GM21367 (cell line): ENCODE measurements at regions not wholly inside any gene's neighbourhood (a gene's known extent, or its start where the extent isn't known, plus 50 kb on each side); places are given as distances from the start of the nearest gene placed in this dataset.

ENCODE experiments used
- ATAC-seq: cut with Tn5 transposase; IDR thresholded peaks from one replicate; pipeline ENCODE4 v1.9.1; 2021; ENCODE audit not compliant: unreplicated experiment

GRCh38 chr2:23132823-23133595 lies 252.0 kb upstream of the KLHL29 start:
- no peak for ATAC-seq

GRCh38 chr2:23134726-23135125 lies 250.3 kb upstream of the KLHL29 start:
- no peak for ATAC-seq

GRCh38 chr2:23135481-23136100 lies 249.4 kb upstream of the KLHL29 start:
- ATAC-seq, result no peak

GRCh38 chr2:23137166-23137565 lies 247.8 kb upstream of the KLHL29 start:
- ATAC-seq, result no peak

- ATAC-seq, result no peak
Observed at GRCh38 chr2:23138701-23139100, 246.3 kb upstream of the KLHL29 start.

- ATAC-seq, result no peak
Observed at GRCh38 chr2:23145460-23145859, 239.5 kb upstream of the KLHL29 start.

- no peak for ATAC-seq
Observed at GRCh38 chr2:23146011-23146410, 239.0 kb upstream of the KLHL29 start.

GRCh38 chr2:23148342-23148741 lies 236.6 kb upstream of the KLHL29 start:
- ATAC-seq, result no peak

- ATAC-seq, result no peak
Observed at GRCh38 chr2:23149777-23150176, 235.2 kb upstream of the KLHL29 start.

GRCh38 chr2:23153484-23153883 lies 231.5 kb upstream of the KLHL29 start:
- no peak for ATAC-seq

GRCh38 chr2:23155022-23155421 lies 230.0 kb upstream of the KLHL29 start:
- no peak for ATAC-seq

GRCh38 chr2:23157812-23158211 lies 227.2 kb upstream of the KLHL29 start:
- no peak for ATAC-seq

- no peak for ATAC-seq
Observed at GRCh38 chr2:23158306-23158705, 226.7 kb upstream of the KLHL29 start.

- no peak for ATAC-seq
Observed at GRCh38 chr2:23159746-23160405, 225.1 kb upstream of the KLHL29 start.

GRCh38 chr2:23164173-23164572 lies 220.8 kb upstream of the KLHL29 start:
- no peak for ATAC-seq

GRCh38 chr2:23169896-23170295 lies 215.1 kb upstream of the KLHL29 start:
- no peak for ATAC-seq

GRCh38 chr2:23171108-23171507 lies 213.9 kb upstream of the KLHL29 start:
- no peak for ATAC-seq

GRCh38 chr2:23178396-23178795 lies 206.6 kb upstream of the KLHL29 start:
- no peak for ATAC-seq

- no peak for ATAC-seq
Observed at GRCh38 chr2:23183733-23184132, 201.2 kb upstream of the KLHL29 start.

GRCh38 chr2:23198316-23199114 lies 186.5 kb upstream of the KLHL29 start:
- ATAC-seq, result no peak
